Lower leg skin (tissue), 3 donors: ENCODE measurements at regions not wholly inside any gene's neighbourhood (a gene's known extent, or its start where the extent isn't known, plus 50 kb on each side); places are given as distances from the start of the nearest gene placed in this dataset.

Source experiments
- CTCF ChIP-seq, 3 donors: fragments of 450-650 bp; IDR thresholded peaks; one replicate each; pipeline ENCODE4 v1.5.1; 2016; ENCODE audit warnings: antibody characterized with exemption in 3 of 3, mild to moderate bottlenecking in 3 of 3, moderate library complexity in 2 of 3
- POLR2A ChIP-seq, 2 donors: fragments of 450-650 bp; IDR thresholded peaks; one replicate each; pipeline ENCODE4 v1.6.1; 2016 to 2017; ENCODE audit warnings: antibody characterized with exemption in 2 of 2, mild to moderate bottlenecking in 1 of 2, moderate library complexity in 1 of 2

DNA sequence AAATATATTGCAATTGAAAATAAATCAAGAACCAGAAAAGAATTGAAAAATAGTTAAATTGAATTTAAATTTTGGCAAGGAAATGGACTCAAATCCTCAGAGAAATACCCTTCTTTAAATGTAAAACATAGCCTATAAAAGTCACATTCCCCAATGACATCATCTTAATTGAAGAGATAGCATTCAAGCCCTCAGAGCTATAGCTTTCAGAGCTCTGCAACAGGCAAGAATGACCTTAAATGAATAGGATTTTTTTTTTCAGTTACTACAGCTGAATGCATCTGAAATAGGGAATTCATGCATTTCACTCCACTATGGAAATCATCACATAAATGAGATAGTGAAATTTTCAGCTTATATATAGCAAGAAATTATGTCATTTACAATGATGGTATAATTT lies 1049.0 kb downstream of the OLFM4 start:
- TF ChIP-seq CTCF (IDR thresholded peaks at IDR 0.05) (no peak), POLR2A (IDR thresholded peaks at IDR 0.05) (no peak)
